ENCODE measurements at regions not wholly inside any gene's neighbourhood (a gene's known extent, or its start where the extent isn't known, plus 50 kb on each side); places are given as distances from the start of the nearest gene placed in this dataset.

- TF ChIP-seq CTCF (IDR thresholded peaks at IDR 0.05) (no peak), EP300 (IDR thresholded peaks at IDR 0.05) (no peak)
Measured at GRCh38 chr6:48916607-48917006, 546.4 kb downstream of the MMUT start.
